PC-9 (cell line): ENCODE measurements at regions not wholly inside any gene's neighbourhood (a gene's known extent, or its start where the extent isn't known, plus 50 kb on each side); places are given as distances from the start of the nearest gene placed in this dataset.

Experiments
- CTCF ChIP-seq: fragments of 200-600 bp; sonication (generic); conservative IDR thresholded peaks from 2 replicates; pipeline ENCODE4 v1.6.1; 2017; ENCODE audit warnings: mixed run types, antibody characterized with exemption, mild to moderate bottlenecking, moderate library complexity
- EZH2 ChIP-seq: fragments of 200-600 bp; sonication (generic); IDR thresholded peaks from 2 replicates; pipeline ENCODE4 v1.8.0; 2017; ENCODE audit warnings: antibody characterized with exemption, low read depth

GRCh38 chr3:61356685-61357084 is 105.4 kb upstream of the FHIT start:
- TF ChIP-seq EZH2 = no peak
- TF ChIP-seq CTCF = no peak
